ENCODE measurements at regions not wholly inside any gene's neighbourhood (a gene's known extent, or its start where the extent isn't known, plus 50 kb on each side); places are given as distances from the start of the nearest gene placed in this dataset.

DNA sequence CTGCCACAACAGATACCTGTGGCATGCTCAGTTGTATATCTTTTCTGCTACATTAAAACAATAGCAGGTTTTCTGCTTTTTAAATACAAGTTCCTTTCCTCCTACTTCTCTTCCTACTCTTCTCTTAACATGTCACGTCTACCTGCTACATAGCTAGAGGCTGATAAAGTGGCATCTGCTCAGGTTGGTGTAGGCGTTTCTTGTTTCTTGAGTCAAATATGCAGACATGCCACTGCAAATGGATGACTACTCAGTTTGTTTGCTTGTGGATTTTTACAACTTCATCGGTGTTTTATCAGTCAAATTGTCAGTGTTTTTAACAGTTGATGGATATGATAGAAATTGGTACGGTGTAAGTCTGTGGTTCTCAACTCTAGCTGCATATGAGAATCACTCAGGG lies 525.7 kb downstream of the TLE4 start:
- TF ChIP-seq, protein P1, sequence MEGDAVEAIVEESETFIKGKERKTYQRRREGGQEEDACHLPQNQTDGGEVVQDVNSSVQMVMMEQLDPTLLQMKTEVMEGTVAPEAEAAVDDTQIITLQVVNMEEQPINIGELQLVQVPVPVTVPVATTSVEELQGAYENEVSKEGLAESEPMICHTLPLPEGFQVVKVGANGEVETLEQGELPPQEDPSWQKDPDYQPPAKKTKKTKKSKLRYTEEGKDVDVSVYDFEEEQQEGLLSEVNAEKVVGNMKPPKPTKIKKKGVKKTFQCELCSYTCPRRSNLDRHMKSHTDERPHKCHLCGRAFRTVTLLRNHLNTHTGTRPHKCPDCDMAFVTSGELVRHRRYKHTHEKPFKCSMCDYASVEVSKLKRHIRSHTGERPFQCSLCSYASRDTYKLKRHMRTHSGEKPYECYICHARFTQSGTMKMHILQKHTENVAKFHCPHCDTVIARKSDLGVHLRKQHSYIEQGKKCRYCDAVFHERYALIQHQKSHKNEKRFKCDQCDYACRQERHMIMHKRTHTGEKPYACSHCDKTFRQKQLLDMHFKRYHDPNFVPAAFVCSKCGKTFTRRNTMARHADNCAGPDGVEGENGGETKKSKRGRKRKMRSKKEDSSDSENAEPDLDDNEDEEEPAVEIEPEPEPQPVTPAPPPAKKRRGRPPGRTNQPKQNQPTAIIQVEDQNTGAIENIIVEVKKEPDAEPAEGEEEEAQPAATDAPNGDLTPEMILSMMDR (IDR thresholded peaks at IDR 0.05) = no peak
- TF ChIP-seq POLR2A (IDR thresholded peaks at IDR 0.05) (no peak), POLR2AphosphoS5 (IDR thresholded peaks at IDR 0.05; ENCODE audit: insufficient read depth in 1 of 2, low read depth in 1 of 2) (no peak)

Data from vagina (tissue), 2 donors.